GM12873 (cell line): ENCODE measurements at regions not wholly inside any gene's neighbourhood (a gene's known extent, or its start where the extent isn't known, plus 50 kb on each side); places are given as distances from the start of the nearest gene placed in this dataset.

ENCODE experiments used
- CTCF ChIP-seq: IDR thresholded peaks from 2 replicates; pipeline ENCODE4 v1.5.1; 2012; ENCODE audit warnings: low read depth, mild to moderate bottlenecking, moderate library complexity, low read length, control low read depth; ENCODE audit not compliant: insufficient read depth; ENCODE audit errors: missing control alignments

- TF ChIP-seq CTCF, result peak; percentile 30
Measured at GRCh38 chr12:46131732-46132469, 136.9 kb downstream of the SLC38A1 start.

- TF ChIP-seq CTCF, result no peak
Measured at GRCh38 chr12:46127656-46128055, 137.3 kb upstream of the SCAF11 start.

DNA sequence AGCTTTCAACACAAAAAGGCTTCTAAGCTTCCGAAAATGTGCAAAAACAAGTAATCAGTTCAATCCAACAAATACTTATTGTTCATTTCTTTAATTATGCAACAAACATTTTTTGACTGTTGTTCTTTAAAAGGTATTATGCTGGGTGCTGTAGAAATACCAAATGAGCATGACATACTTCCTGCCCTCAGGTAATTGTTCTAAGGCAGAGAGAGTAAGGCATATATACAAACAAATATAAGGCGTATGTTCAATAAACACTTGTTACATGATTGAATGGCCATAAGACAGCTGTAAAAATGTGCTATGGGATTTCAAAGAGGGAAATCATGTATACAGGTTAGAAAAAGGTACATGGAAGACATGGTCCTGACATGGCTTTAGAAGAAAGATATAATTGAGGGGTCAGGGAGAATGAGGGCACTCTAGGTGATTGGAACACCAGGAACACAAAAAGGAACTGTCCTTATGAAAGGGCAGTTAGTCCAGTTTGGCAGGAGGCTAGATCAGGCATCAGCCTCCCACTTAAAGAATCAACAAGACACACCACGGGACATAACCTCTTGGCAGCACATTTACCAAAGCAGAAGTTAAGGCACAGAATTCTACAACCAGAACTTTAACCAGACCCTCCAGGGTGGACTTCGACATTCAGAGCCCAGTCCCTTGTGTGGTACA, 135.8 kb upstream of the SCAF11 start:
- no peak for TF ChIP-seq CTCF

DNA sequence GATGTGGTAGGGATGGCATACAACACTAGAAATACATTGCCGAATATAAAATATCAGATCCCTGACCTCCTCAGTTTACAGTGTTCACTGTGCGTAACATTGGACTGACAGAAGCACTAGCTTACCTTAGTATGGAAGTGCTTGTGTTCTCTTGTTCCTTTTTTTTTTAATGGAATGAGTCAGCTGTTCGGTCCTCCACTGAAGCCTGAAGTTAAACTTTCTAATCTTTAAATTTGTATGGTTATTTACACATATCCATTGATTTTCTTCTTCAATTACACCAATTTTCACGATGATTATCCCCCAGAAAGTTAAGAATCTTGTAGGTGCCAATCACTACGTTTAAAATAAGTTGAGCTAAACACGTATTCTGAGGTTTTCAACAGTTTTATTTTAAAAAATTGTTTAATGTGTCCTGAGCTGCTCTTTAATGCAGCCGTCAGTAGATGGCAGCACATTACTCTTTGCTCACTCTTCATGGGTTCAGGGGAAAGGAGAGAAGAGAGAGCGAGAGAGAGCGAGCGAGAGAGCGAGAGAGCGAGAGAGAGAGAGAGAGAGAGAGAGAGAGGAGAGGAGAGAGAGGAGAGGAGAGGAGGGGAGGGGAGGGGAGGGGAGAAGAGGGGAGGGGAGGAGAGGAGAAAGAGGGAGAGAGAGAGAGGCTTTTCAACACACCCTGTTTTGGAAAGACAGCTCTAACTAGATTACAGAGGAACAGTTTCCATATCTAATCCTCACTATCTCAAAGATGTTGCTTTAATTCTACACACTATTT, 134.7 kb upstream of the SCAF11 start:
- peak; percentile 71 for TF ChIP-seq CTCF

GRCh38 chr12:46124132-46124847, 133.9 kb upstream of the SCAF11 start:
- TF ChIP-seq CTCF, result no peak

DNA sequence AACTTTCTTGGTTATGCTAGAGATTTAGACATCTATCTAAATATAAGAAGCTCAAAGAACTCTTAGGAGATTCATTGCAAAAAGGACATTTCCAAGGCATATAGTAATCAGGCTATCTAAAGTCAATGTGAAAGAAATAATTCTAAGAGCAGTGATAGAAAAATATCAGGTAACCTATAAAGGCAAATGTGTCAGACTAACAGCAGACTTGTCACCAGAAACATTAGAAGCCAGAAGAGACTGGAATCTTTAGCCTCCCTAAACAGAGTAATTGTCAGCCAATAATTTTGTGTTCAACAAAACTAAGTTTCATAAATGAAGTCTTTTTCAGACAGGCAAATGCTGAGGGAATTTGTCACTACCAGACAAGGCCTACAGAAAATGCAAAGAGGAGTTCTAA, 122.0 kb upstream of the SCAF11 start:
- no peak for TF ChIP-seq CTCF
